NB4 (cell line): ENCODE measurements at regions not wholly inside any gene's neighbourhood (a gene's known extent, or its start where the extent isn't known, plus 50 kb on each side); places are given as distances from the start of the nearest gene placed in this dataset.

Experiments
- CTCF ChIP-seq: IDR thresholded peaks from one replicate; pipeline ENCODE4 v1.5.1; 2012; ENCODE audit warnings: low read depth, low read length
- MAX ChIP-seq: IDR thresholded peaks from 2 replicates; pipeline ENCODE4 v1.6.1; 2011; ENCODE audit warnings: low read depth, low read length
- POLR2A ChIP-seq: IDR thresholded peaks from 2 replicates; pipeline ENCODE4 v1.6.1; 2011; ENCODE audit warnings: mild to moderate bottlenecking; ENCODE audit not compliant: insufficient read length; ENCODE audit errors: extremely low read depth

- TF ChIP-seq CTCF (no peak), POLR2A (no peak), MAX (no peak)
Measured at GRCh38 chr4:115720611-115721010, 607.2 kb upstream of the NDST4 start.
